BJ (cell line): ENCODE measurements at regions not wholly inside any gene's neighbourhood (a gene's known extent, or its start where the extent isn't known, plus 50 kb on each side); places are given as distances from the start of the nearest gene placed in this dataset.

Experiments used
- CTCF ChIA-PET: fragments of 350-600 bp; formaldehyde crosslinking; extraction: SDS; loops from one replicate; lab custom pipeline; 2021; ENCODE audit warnings: antibody characterized with exemption, inconsistent platforms; lab: Yijun Ruan, JAX
- POLR2A ChIA-PET: fragments of 300-600 bp; sonication (Branson Sonifier 250); formaldehyde crosslinking; extraction: SDS; loops from one replicate; lab custom pipeline; 2021; ENCODE audit warnings: antibody characterized with exemption; lab: Charles Lee
- DNase-seq: peaks from one replicate; pipeline ENCODE4 v3.0.0-alpha.2; 2011; ENCODE audit warnings: low read depth
- H3K27me3 ChIP-seq: 2 replicates; pipeline ENCODE4 v1.6.0; 2011; ENCODE audit warnings: low read length; ENCODE audit not compliant: control insufficient read depth, insufficient read depth
- H3K36me3 ChIP-seq: 2 replicates; pipeline ENCODE4 v1.5.1; 2011; ENCODE audit warnings: low read length; ENCODE audit not compliant: control insufficient read depth, insufficient read depth
- H3K4me3 ChIP-seq: 2 replicates; pipeline ENCODE4 v1.5.1; 2011; ENCODE audit warnings: low read depth, mild to moderate bottlenecking, control low read depth, low read length
- CTCF ChIP-seq: IDR thresholded peaks from 2 replicates; pipeline ENCODE4 v1.5.1; 2011; ENCODE audit warnings: low read depth, mild to moderate bottlenecking, control low read depth, inconsistent platforms, low read length, moderate library complexity; ENCODE audit not compliant: insufficient read depth

DNA sequence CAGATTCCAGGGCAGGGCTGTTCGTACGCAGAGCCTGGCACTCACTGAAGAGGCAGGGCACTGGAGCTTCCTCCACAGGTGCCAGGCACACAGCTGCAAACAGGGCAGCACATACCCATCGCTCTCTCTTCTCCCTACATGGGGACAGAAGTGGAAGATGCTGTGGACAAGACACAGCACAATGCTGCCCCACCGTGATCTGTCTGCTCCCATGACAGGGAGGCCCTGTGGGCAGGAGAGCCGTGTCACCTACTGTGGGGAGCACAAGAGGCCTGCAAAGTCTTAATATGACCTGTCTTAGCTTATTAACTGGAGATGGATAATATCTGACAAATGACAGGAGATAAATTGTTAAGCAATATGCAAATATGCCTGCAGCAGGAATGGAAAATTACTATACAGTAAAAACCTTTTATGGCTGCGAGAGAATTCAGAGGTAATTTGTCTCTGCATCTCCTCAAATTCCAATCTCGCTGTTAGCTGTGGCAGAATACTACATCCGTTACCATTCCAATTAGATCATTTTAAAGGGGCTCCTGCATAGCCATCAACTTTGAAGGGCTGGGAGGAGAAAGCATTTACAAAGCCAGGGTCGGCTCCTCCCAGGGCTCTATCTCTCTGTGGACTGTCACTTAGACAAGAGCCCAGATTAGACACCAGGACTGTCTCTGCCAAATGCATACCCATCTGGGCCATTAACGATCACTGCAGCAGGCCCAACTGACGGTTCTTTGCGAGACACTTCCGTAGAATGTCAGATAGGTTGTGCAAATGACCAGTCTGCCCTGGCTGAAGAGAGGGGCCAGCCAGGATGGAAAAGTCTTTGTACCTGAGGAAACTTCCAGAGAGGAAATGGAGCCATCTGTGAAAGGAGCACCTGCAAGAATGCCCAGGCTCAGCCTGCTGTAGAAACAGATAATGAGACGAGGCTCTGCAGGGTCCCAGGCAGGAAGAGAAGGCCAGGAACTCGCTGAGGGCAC is 90.7 kb upstream of the FSTL4 start:
- Histone ChIP-seq H3K4me3 (no peak overlapping the region), H3K27me3 (no peaks in the 10 kb centered on the region), H3K36me3 (no peaks in the 10 kb centered on the region)
- no peak for DNase-seq
- no peak for TF ChIP-seq CTCF
- POLR2A ChIA-PET: no interaction called here
- CTCF ChIA-PET: no interaction called here

DNA sequence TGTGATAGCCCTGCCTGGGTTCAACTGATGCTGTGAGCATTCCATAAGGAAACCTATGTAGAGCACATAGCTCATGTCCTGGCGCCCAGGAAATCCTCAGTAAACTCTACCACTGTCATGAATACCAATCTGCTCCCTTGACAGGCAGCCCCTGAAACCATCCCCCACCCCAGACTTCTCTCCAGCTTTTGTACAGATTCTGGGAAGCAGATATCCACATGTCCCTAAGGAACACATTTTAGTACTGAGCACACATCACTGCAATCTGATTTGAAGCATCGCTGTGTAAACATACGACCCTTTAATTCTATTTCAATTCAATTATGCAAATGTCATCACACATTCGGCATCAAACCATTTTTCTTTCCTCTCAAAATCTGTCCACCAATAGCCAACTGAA is 89.5 kb upstream of the FSTL4 start:
- Histone ChIP-seq H3K36me3 (no peaks in the 10 kb centered on the region), H3K4me3 (no peak overlapping the region), H3K27me3 (no peaks in the 10 kb centered on the region)
- no peak for DNase-seq
- TF ChIP-seq CTCF: no peak
- POLR2A ChIA-PET: no interaction called here
- CTCF ChIA-PET: no interaction called here

- H3K4me3 ChIP-seq: no peak overlapping the region
- H3K36me3 ChIP-seq: no peaks in the 10 kb centered on the region
- no peaks in the 10 kb centered on the region for H3K27me3 ChIP-seq
- ChIA-PET CTCF (no interaction called here), POLR2A (no interaction called here)
- TF ChIP-seq CTCF: no peak
- no peak for DNase-seq
Measured at GRCh38 chr5:133700251-133700650, 87.9 kb upstream of the FSTL4 start.

- no peak for TF ChIP-seq CTCF
- no peaks in the 10 kb centered on the region for H3K36me3 ChIP-seq
- ChIA-PET CTCF (no interaction called here), POLR2A (no interaction called here)
- DNase-seq: no peak
- no peaks in the 10 kb centered on the region for H3K27me3 ChIP-seq
- no peak overlapping the region for H3K4me3 ChIP-seq
Measured at GRCh38 chr5:133698646-133699526, 86.5 kb upstream of the FSTL4 start.

GRCh38 chr5:133698259-133698554 is 85.9 kb upstream of the FSTL4 start:
- no peaks in the 10 kb centered on the region for H3K27me3 ChIP-seq
- no peak for TF ChIP-seq CTCF
- H3K36me3 ChIP-seq: no peaks in the 10 kb centered on the region
- CTCF ChIA-PET: no interaction called here
- no peak for DNase-seq
- POLR2A ChIA-PET: no interaction called here
- no peak overlapping the region for H3K4me3 ChIP-seq
